Activated naive CD8-positive, alpha-beta T cell treated with anti-CD3 and anti-CD28 coated beads, Interleukin-2, amount 10 ng/mL, durations not matched to agents 7 days and 5 days (primary cell): ENCODE measurements at regions not wholly inside any gene's neighbourhood (a gene's known extent, or its start where the extent isn't known, plus 50 kb on each side); places are given as distances from the start of the nearest gene placed in this dataset.
"Not testable (repeated sequence)": the region's sequence is repeated elsewhere in the genome, so short reads cannot be mapped to it uniquely, and the experiment has no call there.

Experiments used
- ATAC-seq: fragments of 150-1000 bp; cut with Tn5 transposase; one replicate; pipeline ENCODE4 v1.10.0; 2021; ENCODE audit warnings: low read depth, moderate library complexity
- POLR2A ChIA-PET: fragments of 350-600 bp; sonication (Branson Sonifier 250); formaldehyde crosslinking; loops from one replicate; lab custom pipeline; 2021; ENCODE audit warnings: antibody characterized with exemption; lab: Charles Lee
- DNase-seq: peaks from one replicate; pipeline ENCODE4 v3.0.0; 2021
- H3K27ac Mint-ChIP-seq: one replicate; pipeline ENCODE4 v1.8.0; 2022; ENCODE audit warnings: mild to moderate bottlenecking, mixed read lengths
- H3K27me3 Mint-ChIP-seq: one replicate; pipeline ENCODE4 v1.8.0; 2022; ENCODE audit warnings: mild to moderate bottlenecking, moderate library complexity, mixed read lengths
- H3K36me3 Mint-ChIP-seq: one replicate; pipeline ENCODE4 v1.8.0; 2021; ENCODE audit warnings: mild to moderate bottlenecking, mixed read lengths
- H3K4me1 Mint-ChIP-seq: one replicate; pipeline ENCODE4 v1.8.0; 2021; ENCODE audit warnings: mixed read lengths
- H3K4me3 Mint-ChIP-seq: one replicate; pipeline ENCODE4 v1.8.0; 2022; ENCODE audit warnings: mild to moderate bottlenecking, moderate library complexity, mixed read lengths
- H3K9me3 Mint-ChIP-seq: one replicate; pipeline ENCODE4 v1.8.0; 2021; ENCODE audit warnings: mixed read lengths

DNA sequence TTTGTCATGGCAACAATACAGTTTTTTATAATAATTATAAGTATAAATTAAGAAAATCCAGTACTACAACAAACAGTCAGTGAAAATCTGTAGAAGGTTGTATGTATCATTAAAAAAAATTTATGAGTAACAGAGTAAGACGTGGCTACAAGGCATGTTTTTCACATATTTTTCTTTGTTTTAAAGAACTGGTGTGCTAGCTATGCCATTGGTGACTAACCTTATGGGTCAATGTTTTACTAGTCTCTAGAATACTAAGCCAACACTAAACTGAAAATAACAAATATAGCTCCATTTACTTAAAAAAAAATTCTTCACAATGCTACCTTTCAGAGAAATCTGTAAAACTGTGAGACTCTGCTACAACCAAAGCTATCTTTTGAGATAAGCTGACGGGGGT, 261.5 kb downstream of the ADGRL2 start:
- Mint-ChIP-seq H3K4me3 (no peak overlapping the region), H3K27ac (no peak overlapping the region), H3K27me3 (no peaks in the 10 kb centered on the region), H3K36me3 (no peaks in the 10 kb centered on the region), H3K4me1 (no peaks in the 10 kb centered on the region), H3K9me3 (no peaks in the 10 kb centered on the region)
- ATAC-seq (no peak), DNase-seq (no peak)
- POLR2A ChIA-PET: no interaction called here

DNA sequence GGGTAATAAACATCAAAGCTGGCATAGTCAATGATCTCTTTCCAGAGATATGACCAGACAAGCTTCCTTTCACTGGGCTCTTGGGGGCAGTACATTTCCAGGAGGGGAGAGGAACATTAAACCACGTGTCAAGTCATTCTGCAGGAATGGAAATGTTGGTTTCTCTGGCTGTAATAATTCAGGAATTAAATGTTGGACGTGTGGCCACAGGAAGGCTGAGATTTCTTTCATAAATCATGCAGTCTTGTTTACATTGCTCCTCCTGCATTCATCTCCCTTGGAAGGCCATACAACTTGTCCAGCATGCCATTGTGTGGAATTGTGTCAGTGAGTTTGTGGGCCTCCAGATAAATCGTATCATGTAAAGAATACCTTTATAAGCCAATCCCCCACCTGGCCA, 259.2 kb downstream of the ADGRL2 start:
- Mint-ChIP-seq H3K27me3 (no peaks in the 10 kb centered on the region), H3K36me3 (no peaks in the 10 kb centered on the region), H3K9me3 (peaks cover 2% of the 10 kb centered on the region), H3K4me3 (no peak overlapping the region), H3K27ac (no peak overlapping the region), H3K4me1 (no peaks in the 10 kb centered on the region)
- ATAC-seq (no peak), DNase-seq (no peak)
- POLR2A ChIA-PET: no interaction called here

DNA sequence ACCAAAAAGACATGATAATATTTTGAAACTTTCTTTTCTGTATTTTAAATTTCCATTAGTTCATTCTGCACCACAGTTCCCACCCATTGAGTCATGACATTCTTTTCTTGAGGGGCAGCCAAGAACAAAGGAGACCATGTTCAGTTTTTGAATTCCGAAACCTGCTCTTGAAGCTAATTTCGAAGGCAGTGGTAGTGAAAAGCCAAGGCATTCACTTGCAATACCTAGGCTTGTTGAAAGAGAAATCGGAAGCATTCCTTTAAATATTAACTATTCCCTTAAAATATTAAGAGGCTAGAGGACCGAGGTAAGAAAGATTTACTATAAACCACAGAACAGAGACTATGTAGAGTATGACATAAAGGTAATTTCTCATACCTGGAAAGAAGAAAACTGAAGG, 256.3 kb downstream of the ADGRL2 start:
- POLR2A ChIA-PET: no interaction called here
- peaks cover 3% of the 10 kb centered on the region for H3K9me3 Mint-ChIP-seq
- DNase-seq (no peak), ATAC-seq (no peak)
- no peaks in the 10 kb centered on the region for H3K27me3 Mint-ChIP-seq
- H3K27ac Mint-ChIP-seq: no peak overlapping the region
- no peaks in the 10 kb centered on the region for H3K4me1 Mint-ChIP-seq
- no peaks in the 10 kb centered on the region for H3K36me3 Mint-ChIP-seq
- no peak overlapping the region for H3K4me3 Mint-ChIP-seq

DNA sequence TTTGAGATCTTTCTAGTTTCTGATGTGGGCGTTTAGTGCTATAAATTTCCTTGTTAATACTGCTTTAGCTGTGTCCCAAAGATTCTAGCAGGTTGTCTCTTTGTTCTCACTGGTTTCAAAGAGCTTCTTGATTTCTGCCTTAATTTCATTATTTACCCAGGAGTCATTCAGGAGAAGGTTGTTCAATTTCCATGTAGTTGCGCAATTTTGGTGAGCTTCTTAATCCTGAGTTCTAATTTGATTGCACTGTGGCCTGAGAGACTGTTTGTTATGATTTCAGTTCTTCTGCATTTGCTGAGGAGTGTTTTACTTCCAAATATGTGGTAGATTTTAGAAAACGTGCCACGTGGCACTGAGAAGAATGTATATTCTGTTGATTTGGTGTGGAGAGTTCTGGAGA, 254.6 kb downstream of the ADGRL2 start:
- H3K9me3 Mint-ChIP-seq: not testable (repeated sequence)

DNA sequence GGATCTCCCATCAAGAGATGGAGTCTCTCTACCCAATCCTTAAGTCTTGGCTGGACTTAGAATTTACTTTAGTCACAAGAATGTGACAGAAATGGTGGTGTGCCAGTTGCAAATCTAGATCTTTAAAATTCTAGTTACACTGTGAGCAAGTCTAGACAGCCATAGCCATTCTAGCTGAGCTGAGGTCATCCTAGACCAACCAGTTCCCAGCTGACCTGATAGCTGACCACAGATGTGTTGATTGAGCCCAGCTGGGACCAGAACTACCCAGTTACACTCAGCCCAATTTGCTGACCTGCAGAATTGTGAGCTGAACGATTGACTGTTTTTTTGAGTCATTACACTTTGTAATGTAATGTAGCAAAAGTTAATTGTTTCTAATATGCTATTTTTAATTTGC, 251.8 kb downstream of the ADGRL2 start:
- peaks cover 3% of the 10 kb centered on the region for H3K9me3 Mint-ChIP-seq
- no peak for DNase-seq
- H3K27me3 Mint-ChIP-seq: no peaks in the 10 kb centered on the region
- H3K27ac Mint-ChIP-seq: no peak overlapping the region
- H3K4me3 Mint-ChIP-seq: no peak overlapping the region
- no peaks in the 10 kb centered on the region for H3K36me3 Mint-ChIP-seq
- POLR2A ChIA-PET: no interaction called here
- no peak for ATAC-seq
- no peaks in the 10 kb centered on the region for H3K4me1 Mint-ChIP-seq

More for the DNA sequence above, 254.6 kb downstream of the ADGRL2 start:
- H3K27me3 Mint-ChIP-seq, H3K36me3 Mint-ChIP-seq, POLR2A ChIA-PET, DNase-seq, H3K4me3 Mint-ChIP-seq, H3K4me1 Mint-ChIP-seq, ATAC-seq, H3K27ac Mint-ChIP-seq: not testable (repeated sequence)

DNA sequence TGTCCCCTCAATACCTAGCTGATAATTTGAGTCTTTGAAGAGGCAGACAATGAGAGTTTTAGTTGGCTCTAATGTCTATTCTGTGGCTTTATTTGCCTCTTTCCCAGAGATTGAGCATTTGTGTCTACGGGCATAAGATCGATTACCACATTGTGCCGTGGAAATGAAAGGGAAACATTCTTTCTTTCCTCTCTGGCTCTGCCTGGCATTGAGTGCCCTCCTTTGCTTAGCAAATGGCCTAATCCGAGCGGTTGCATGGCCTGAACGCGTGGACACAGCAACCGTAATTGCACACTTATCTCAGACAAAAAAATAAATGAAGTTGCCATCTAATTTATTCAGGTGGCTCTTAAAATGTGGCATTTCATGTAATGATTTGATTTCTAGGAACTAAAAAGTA, 247.9 kb downstream of the ADGRL2 start:
- Mint-ChIP-seq H3K9me3 (no peaks in the 10 kb centered on the region), H3K4me1 (no peaks in the 10 kb centered on the region), H3K4me3 (no peak overlapping the region), H3K27ac (no peak overlapping the region), H3K27me3 (no peaks in the 10 kb centered on the region), H3K36me3 (no peaks in the 10 kb centered on the region)
- POLR2A ChIA-PET: no interaction called here
- no peak for ATAC-seq
- no peak for DNase-seq

DNA sequence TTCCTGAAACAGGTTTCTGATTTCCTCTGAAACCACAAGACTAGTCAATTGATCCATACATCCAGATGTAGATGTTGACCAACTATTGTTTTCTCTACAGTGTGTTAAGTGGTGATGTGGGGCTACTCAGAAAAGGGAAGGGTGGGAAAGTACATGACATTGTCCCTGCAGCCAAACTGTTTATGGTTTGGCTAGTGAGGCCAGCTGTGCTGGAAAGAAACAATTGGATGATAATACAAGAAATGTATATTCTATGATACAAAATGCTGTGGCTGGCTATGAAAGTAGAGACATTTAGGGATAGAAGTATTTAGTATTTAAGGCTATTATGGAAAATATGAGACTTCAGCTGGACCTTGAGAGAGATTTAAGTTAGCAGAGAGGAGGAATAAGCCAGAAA, 244.5 kb downstream of the ADGRL2 start:
- POLR2A ChIA-PET: no interaction called here
- DNase-seq: no peak
- Mint-ChIP-seq H3K36me3 (no peaks in the 10 kb centered on the region), H3K27ac (no peak overlapping the region), H3K27me3 (no peaks in the 10 kb centered on the region), H3K9me3 (peaks cover 2% of the 10 kb centered on the region), H3K4me1 (no peaks in the 10 kb centered on the region), H3K4me3 (no peak overlapping the region)
- ATAC-seq: no peak

DNA sequence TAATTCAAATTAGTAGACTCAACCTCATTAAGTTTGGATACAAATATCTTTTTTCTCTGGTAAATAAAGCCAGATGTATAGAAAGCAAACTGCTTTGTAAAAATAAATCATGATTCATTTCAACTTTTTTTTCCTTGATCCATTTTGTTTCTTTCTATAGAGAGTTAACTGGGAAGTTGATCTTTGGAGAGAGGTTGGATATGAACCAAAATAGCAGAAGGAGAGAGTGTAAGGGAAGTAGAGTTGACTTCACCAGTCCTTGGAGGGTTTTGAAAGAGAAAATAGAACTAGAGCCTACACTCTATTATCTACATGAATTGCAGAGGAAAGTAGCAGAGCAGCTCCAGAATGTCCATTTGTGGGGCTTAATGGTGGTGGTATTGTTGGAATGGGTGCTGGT, 243.8 kb downstream of the ADGRL2 start:
- H3K9me3 Mint-ChIP-seq: peaks cover 2% of the 10 kb centered on the region
- POLR2A ChIA-PET: no interaction called here
- no peaks in the 10 kb centered on the region for H3K27me3 Mint-ChIP-seq

DNA sequence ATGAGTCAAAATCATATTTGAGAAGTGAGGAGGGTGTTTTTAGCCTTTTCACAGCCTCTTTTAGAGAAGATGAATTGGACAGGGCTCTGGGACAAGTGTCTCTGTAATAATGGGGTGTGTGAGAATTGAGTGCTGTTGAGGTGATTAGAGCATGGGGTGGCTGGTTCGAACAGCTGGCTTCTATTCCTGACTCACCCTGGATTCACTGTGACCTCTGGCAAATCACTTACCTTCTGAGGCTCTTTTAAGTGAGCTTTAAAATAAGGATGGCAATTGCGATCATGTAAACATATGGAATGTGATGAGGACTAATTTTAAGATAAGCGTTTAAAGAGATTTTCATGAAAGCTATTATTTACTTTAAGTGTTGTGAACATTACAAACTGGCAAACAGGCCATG, 243.4 kb downstream of the ADGRL2 start:
- H3K4me3 Mint-ChIP-seq: no peak overlapping the region
- DNase-seq: no peak
- ATAC-seq: no peak
- peaks cover 2% of the 10 kb centered on the region for H3K9me3 Mint-ChIP-seq
- H3K27ac Mint-ChIP-seq: no peak overlapping the region
- POLR2A ChIA-PET: no interaction called here
- no peaks in the 10 kb centered on the region for H3K27me3 Mint-ChIP-seq
- no peaks in the 10 kb centered on the region for H3K36me3 Mint-ChIP-seq
- no peaks in the 10 kb centered on the region for H3K4me1 Mint-ChIP-seq

More for the DNA sequence above, 243.8 kb downstream of the ADGRL2 start:
- H3K36me3 Mint-ChIP-seq: no peaks in the 10 kb centered on the region
- H3K4me3 Mint-ChIP-seq: no peak overlapping the region
- ATAC-seq: no peak
- no peaks in the 10 kb centered on the region for H3K4me1 Mint-ChIP-seq
- no peak overlapping the region for H3K27ac Mint-ChIP-seq
- no peak for DNase-seq

DNA sequence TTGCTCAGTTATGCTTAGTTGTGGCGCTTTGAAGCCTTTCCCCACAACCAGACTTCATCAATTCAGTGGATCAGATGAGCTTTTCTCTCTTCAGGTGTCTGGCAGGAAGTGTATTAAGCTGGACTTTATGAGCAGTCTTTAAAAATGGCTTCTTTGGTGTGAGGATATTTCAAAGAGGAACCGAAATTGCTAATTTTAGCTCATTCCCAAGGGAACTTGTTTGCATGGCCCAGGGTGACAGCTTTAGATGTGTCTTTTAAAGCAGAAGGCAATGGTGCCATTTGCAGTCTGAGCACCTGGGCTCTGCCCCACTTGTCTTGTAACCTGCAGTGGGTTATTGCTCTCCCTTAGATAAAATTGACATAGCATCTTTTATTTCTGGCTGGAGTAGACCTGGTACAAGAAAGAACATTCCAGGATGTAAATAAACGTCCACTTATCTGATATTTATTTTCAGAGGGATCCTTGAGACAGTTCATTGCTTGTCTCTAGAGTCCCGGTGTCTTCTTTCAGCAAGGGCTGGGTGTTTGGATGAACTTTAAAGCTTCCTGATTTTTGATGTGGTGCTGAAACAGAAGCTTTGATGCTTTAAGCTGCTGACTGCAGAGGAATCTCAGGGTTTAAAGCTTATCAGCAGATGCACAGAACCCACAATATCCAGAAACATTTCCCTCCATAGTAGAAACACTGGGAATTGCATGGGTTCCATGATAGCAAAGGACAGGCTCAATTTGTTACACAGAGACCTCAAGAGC, 241.7 kb downstream of the ADGRL2 start:
- Mint-ChIP-seq H3K27ac (no peak overlapping the region), H3K36me3 (no peaks in the 10 kb centered on the region), H3K4me1 (no peaks in the 10 kb centered on the region), H3K4me3 (no peak overlapping the region), H3K9me3 (peaks cover 2% of the 10 kb centered on the region), H3K27me3 (no peaks in the 10 kb centered on the region)
- ATAC-seq (no peak), DNase-seq (no peak)
- POLR2A ChIA-PET: no interaction called here
